Transverse colon (tissue), 4 donors: ENCODE measurements at regions not wholly inside any gene's neighbourhood (a gene's known extent, or its start where the extent isn't known, plus 50 kb on each side); places are given as distances from the start of the nearest gene placed in this dataset.

Source experiments
- DNase-seq: peaks from one replicate; pipeline ENCODE4 v3.0.0-alpha.2; 2019
- H3K27ac ChIP-seq, 4 donors: fragments of 200-600 bp; sonication (generic); 2 replicates each; pipeline ENCODE4 v1.5.1; 2016 to 2018; ENCODE audit warnings: inconsistent platforms in 4 of 4
- H3K27me3 ChIP-seq: fragments of 200-600 bp; sonication (generic); 2 replicates; pipeline ENCODE4 v1.5.1; 2017; ENCODE audit warnings: inconsistent platforms
- H3K36me3 ChIP-seq, 4 donors: fragments of 200-600 bp; sonication (generic); 2 replicates each; pipeline ENCODE4 v1.5.1; 2017 to 2019; ENCODE audit warnings: inconsistent platforms in 4 of 4
- H3K4me1 ChIP-seq, 4 donors: fragments of 200-600 bp; sonication (generic); 2 replicates each; pipeline ENCODE4 v1.5.1; 2017 to 2020; ENCODE audit warnings: inconsistent platforms in 4 of 4
- H3K4me3 ChIP-seq, 4 donors: fragments of 200-600 bp; sonication (generic); 1 replicate in 1 of 4; 2 replicates in 3 of 4; pipeline versions ENCODE4 v1.5.1 to v1.6.1; 2017 to 2019; ENCODE audit warnings: inconsistent platforms in 4 of 4
- H3K9me3 ChIP-seq, 2 donors: fragments of 200-600 bp; sonication (generic); 2 replicates each; pipeline ENCODE4 v1.5.1; 2017 to 2019; ENCODE audit warnings: inconsistent platforms in 2 of 2
- CTCF ChIP-seq, 5 experiments: fragments of 200-600 bp in 3 of 5; fragments of 450-650 bp in 2 of 5; sonication (generic) in 3 of 5; IDR thresholded peaks; 1 replicate in 2 of 5; 2 replicates in 3 of 5; pipeline ENCODE4 v1.5.1; 2016 to 2017; ENCODE audit warnings: antibody characterized with exemption in 5 of 5, inconsistent platforms in 3 of 5, mild to moderate bottlenecking in 2 of 5, moderate library complexity in 1 of 5
- EP300 ChIP-seq: sonication (generic); formaldehyde crosslinking; IDR thresholded peaks from one replicate; pipeline ENCODE4 v1.6.1; 2017; ENCODE audit warnings: antibody characterized with exemption, low read depth
- POLR2A ChIP-seq: fragments of 450-650 bp; IDR thresholded peaks from one replicate; pipeline ENCODE4 v1.6.1; 2016; ENCODE audit warnings: antibody characterized with exemption, mild to moderate bottlenecking, moderate library complexity
- POLR2AphosphoS5 ChIP-seq, 3 donors: sonication (generic); formaldehyde crosslinking; IDR thresholded peaks; one replicate each; pipeline ENCODE4 v1.6.1; 2016; ENCODE audit warnings: antibody characterized with exemption in 3 of 3
- WGBS, 2 donors: methylation state at CpG; one replicate each; pipeline ENCODE4 v1.1.5; 2018; ENCODE audit warnings: low coverage in 1 of 2; 5-methylcytosine and 5-hydroxymethylcytosine counted together
- in situ Hi-C, 4 donors: fragments of 200-750 bp; cut with MboI; loops; one replicate each; pipeline versions ENCODE4 v1.15.0 to v1.15.1; 2017; ENCODE audit warnings: low sequenced_read_pairs in 3 of 4, low pct_ligation_motif_present in 1 of 4, low pct_unique_long_range_greater_than_20kb in 1 of 4
- intact Hi-C: fragments of 100-400 bp; cut with DNase I; formaldehyde crosslinking; loops from one replicate; pipeline ENCODE4 v1.15.1; 2023; ENCODE audit warnings: low total_unique reads

- peaks cover 0 to 8% (median 2%) of the 10 kb centered on the region in 4 donors for H3K4me1 ChIP-seq
- no peaks in the 10 kb centered on the region for H3K9me3 ChIP-seq
- WGBS, 2 donors, result 26 to 28% methylated on average over 3 to 4 of the region's 4 CpGs
- in situ Hi-C loops, result no loop called here
- no peaks in the 10 kb centered on the region for H3K36me3 ChIP-seq
- intact Hi-C loops, result no loop called here
- no peaks in the 10 kb centered on the region for H3K27me3 ChIP-seq
- no peak overlapping the region for H3K27ac ChIP-seq
- DNase-seq, result no peak
- no peak overlapping the region for H3K4me3 ChIP-seq
- TF ChIP-seq EP300 (no peak), CTCF (IDR thresholded peaks at IDR 0.05) (no peak), POLR2A (no peak), POLR2AphosphoS5 (IDR thresholded peaks at IDR 0.05) (no peak)
These were observed 134.7 kb upstream of the PGR start for GRCh38 chr11:101264306-101264705.

GRCh38 chr11:101262995-101263394 is 133.4 kb upstream of the PGR start:
- in situ Hi-C loops (no loop called here), intact Hi-C loops (no loop called here)
- Histone ChIP-seq H3K36me3 (no peaks in the 10 kb centered on the region), H3K4me3 (no peak overlapping the region), H3K27ac (no peak overlapping the region), H3K4me1 (peaks cover 0 to 8% (median 2%) of the 10 kb centered on the region in 4 donors), H3K9me3 (no peaks in the 10 kb centered on the region), H3K27me3 (no peaks in the 10 kb centered on the region)
- TF ChIP-seq EP300, result no peak
- no peak for TF ChIP-seq POLR2A
- no peak for TF ChIP-seq POLR2AphosphoS5 (IDR thresholded peaks at IDR 0.05)
- no peak for TF ChIP-seq CTCF (IDR thresholded peaks at IDR 0.05)
- DNase-seq, result no peak
- 63 to 83% methylated on average over 1 of the region's 1 CpG for WGBS, 2 donors

DNA sequence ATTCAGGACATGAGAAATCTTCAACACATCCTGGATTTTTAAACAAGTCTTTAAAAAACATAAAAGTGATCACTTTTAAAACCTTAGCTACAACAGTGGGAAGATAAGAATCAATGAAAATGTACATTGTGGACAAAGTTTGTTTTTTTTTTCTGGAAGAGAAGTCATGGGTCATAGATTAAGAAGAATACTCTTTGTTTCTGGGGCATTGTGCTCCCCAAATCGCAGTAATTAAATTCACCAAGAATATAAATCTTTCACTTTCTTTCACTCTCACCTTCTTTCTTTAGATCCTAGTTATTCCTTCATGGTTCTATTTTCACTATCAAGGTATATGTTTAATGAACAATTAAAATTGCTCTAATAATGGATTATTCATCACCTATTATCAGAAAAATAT is 132.6 kb upstream of the PGR start:
- in situ Hi-C loops (no loop called here), intact Hi-C loops (no loop called here)
- Histone ChIP-seq H3K4me1 (peaks cover 0 to 8% (median 2%) of the 10 kb centered on the region in 4 donors), H3K27me3 (no peaks in the 10 kb centered on the region), H3K9me3 (no peaks in the 10 kb centered on the region), H3K4me3 (no peak overlapping the region), H3K27ac (no peak overlapping the region), H3K36me3 (no peaks in the 10 kb centered on the region)
- TF ChIP-seq POLR2AphosphoS5 (IDR thresholded peaks at IDR 0.05) (no peak), POLR2A (no peak), EP300 (no peak), CTCF (IDR thresholded peaks at IDR 0.05) (no peak)
- no peak for DNase-seq
- WGBS, 2 donors, result 78 to 83% methylated on average over 1 of the region's 1 CpG

GRCh38 chr11:101255036-101255435 is 125.4 kb upstream of the PGR start:
- no peaks in the 10 kb centered on the region for H3K27me3 ChIP-seq
- TF ChIP-seq CTCF (IDR thresholded peaks at IDR 0.05) (no peak), POLR2AphosphoS5 (IDR thresholded peaks at IDR 0.05) (no peak), EP300 (no peak), POLR2A (no peak)
- no peak for DNase-seq
- no peaks in the 10 kb centered on the region for H3K36me3 ChIP-seq
- H3K9me3 ChIP-seq, result no peaks in the 10 kb centered on the region
- WGBS, 2 donors, result 33 to 64% methylated on average over 2 of the region's 2 CpGs
- H3K4me1 ChIP-seq, result no peaks in the 10 kb centered on the region
- in situ Hi-C loops, result no loop called here
- no peak overlapping the region for H3K4me3 ChIP-seq
- intact Hi-C loops, result no loop called here
- no peak overlapping the region for H3K27ac ChIP-seq
